ENCODE measurements at regions not wholly inside any gene's neighbourhood (a gene's known extent, or its start where the extent isn't known, plus 50 kb on each side); places are given as distances from the start of the nearest gene placed in this dataset.

DNA sequence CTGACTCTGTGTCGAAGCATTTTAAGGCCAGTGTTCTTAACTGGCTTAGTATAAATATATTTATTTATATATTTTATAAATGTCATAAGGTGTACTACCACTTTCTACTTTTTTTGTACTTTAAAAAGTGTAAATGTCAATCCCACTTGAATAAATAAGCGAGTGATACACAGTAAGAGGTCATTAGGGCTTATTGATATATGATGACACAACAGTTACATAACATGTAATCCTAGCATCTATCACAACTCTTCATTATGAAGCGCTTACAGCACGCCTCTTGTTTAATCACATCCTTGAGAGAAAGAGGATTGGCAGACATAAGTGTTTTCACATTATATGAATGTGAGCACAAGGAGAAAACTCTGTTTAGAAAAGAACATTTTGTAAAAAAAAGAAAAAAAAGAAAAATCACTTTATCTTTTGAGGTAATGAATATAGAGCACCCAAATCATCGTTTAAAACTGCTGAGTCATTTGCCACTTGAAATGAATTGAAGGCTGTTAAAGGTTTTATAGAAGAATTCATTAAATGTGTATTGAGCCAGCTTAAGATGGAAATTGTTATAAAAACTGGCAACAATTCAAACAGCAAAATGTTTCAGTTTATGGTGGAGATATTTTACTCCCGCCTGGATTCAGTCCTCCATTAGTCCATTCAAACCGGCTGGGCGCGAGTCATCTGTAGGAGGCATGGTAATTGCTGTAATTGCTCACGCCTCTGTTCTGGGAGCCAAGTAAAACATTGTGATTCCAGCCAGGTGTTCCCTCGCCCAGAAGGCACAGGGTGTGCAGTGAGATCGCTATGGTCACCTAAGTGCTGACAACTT, 627.3 kb upstream of the KIRREL3 start:
- Histone ChIP-seq H3K9me3 (no peaks in the 10 kb centered on the region), H3K4me1 (no peaks in the 10 kb centered on the region), H3K27me3 (no peaks in the 10 kb centered on the region), H3K36me3 (no peaks in the 10 kb centered on the region), H3K4me3 (no peak overlapping the region), H3K27ac (no peak overlapping the region)
- intact Hi-C loops (cut with DNase I; ENCODE audit: low total_unique reads), result no loop called here
- TF ChIP-seq, protein P1, sequence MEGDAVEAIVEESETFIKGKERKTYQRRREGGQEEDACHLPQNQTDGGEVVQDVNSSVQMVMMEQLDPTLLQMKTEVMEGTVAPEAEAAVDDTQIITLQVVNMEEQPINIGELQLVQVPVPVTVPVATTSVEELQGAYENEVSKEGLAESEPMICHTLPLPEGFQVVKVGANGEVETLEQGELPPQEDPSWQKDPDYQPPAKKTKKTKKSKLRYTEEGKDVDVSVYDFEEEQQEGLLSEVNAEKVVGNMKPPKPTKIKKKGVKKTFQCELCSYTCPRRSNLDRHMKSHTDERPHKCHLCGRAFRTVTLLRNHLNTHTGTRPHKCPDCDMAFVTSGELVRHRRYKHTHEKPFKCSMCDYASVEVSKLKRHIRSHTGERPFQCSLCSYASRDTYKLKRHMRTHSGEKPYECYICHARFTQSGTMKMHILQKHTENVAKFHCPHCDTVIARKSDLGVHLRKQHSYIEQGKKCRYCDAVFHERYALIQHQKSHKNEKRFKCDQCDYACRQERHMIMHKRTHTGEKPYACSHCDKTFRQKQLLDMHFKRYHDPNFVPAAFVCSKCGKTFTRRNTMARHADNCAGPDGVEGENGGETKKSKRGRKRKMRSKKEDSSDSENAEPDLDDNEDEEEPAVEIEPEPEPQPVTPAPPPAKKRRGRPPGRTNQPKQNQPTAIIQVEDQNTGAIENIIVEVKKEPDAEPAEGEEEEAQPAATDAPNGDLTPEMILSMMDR (IDR thresholded peaks at IDR 0.05), result no peak
- no peak for DNase-seq

DNA sequence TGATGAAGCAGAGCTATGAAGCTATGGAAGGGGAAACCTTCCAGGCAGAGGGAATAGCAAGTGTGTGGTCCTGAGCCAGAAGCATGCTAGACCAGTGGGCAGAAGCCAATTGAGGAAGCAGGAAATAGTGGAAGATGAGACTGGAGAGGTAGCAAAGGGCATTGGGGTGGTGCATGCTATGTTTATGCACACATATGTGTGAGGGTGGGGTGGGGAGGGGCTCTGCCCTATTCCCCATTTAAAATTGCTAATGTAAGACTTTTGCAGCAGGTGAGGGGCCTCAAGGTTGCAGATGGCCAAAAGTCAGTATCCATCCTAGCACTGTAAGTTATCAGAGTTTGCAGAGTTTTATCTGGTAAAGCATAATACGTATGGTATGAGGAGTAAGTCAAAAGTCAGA, 626.6 kb upstream of the KIRREL3 start:
- H3K27ac ChIP-seq, result no peak overlapping the region

DNA sequence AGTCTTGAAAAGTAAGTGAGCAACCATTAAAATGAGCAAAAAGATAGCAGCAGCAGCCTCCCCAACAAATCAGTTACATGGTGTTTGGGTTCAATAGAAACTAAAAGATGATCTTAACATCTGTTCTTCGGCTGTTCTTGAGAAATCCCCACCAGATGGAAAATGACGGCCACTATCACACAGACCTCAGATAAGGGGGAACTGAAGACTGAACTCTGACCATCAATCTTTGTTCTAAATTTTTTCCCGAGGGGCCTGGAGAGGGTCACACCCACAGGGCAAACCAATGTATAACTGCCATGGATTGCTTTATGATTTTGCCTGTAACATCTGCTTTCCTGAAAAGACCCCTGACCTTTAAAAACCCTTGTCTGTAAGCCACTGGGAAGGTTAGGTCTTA, 624.8 kb upstream of the KIRREL3 start:
- no peak for DNase-seq
- H3K9me3 ChIP-seq, result no peaks in the 10 kb centered on the region
- TF ChIP-seq, protein P1 (IDR thresholded peaks at IDR 0.05), result no peak
- no peak overlapping the region for H3K27ac ChIP-seq
- no peaks in the 10 kb centered on the region for H3K27me3 ChIP-seq
- H3K4me1 ChIP-seq, result no peaks in the 10 kb centered on the region
- intact Hi-C loops (cut with DNase I; ENCODE audit: low total_unique reads), result no loop called here
- H3K4me3 ChIP-seq, result no peak overlapping the region
- no peaks in the 10 kb centered on the region for H3K36me3 ChIP-seq

More for the DNA sequence above, 626.6 kb upstream of the KIRREL3 start:
- Histone ChIP-seq H3K36me3 (no peaks in the 10 kb centered on the region), H3K9me3 (no peaks in the 10 kb centered on the region), H3K4me3 (no peak overlapping the region), H3K27me3 (no peaks in the 10 kb centered on the region), H3K4me1 (no peaks in the 10 kb centered on the region)
- TF ChIP-seq, protein P1 (IDR thresholded peaks at IDR 0.05), result no peak
- intact Hi-C loops (cut with DNase I; ENCODE audit: low total_unique reads), result no loop called here
- no peak for DNase-seq

DNA sequence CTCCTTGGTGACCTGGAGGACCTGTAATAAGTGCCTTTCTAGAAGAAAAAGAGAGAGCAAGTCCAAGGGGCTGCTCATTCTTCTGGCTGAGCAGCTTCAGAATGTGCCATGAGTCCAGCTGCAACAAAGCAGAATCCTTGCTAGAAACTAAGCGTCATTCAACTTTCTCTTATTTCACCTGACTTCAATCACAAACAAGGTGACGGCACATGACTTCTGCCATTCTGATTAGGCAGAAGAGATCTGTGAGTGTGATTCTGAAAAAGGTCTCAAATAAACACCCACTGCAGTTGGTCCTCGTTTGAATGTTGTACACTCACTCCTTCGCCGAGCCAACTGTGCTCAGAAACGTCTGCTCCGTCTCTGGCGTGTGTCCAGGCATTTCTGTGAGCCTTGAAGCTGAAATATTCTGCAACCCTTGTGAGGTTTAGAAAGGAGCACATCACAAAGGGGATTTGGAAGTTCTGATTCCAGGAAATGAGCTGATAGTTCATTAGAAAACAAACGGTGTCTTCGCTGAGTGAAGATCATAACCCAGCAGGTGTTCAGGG, 623.8 kb upstream of the KIRREL3 start:
- H3K27me3 ChIP-seq, result no peaks in the 10 kb centered on the region
- H3K27ac ChIP-seq, result no peak overlapping the region
- no peak for DNase-seq
- TF ChIP-seq, protein P1 (IDR thresholded peaks at IDR 0.05), result no peak
- H3K9me3 ChIP-seq, result no peaks in the 10 kb centered on the region
- intact Hi-C loops (cut with DNase I; ENCODE audit: low total_unique reads), result no loop called here
- H3K4me1 ChIP-seq, result no peaks in the 10 kb centered on the region
- H3K4me3 ChIP-seq, result no peak overlapping the region
- no peaks in the 10 kb centered on the region for H3K36me3 ChIP-seq

DNA sequence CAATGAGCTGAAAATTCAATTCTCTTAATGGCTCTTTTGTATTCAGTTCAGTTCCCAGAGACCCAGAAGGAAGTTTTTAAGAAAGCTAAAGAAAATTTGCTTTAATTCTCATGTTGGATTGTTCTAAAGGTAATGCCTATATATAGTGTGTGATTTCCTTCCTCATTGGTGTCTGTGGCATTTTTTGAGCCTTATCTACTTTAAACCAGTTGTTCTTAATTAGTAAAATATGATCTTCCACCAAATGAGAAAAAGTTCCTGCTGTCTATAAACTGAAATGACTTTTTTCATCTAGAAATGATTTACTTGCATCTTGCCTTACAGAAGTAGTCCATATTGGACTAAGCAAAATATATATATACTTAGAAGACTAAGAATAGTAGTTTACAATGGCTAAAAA, 622.1 kb upstream of the KIRREL3 start:
- Histone ChIP-seq H3K9me3 (no peaks in the 10 kb centered on the region), H3K27ac (no peak overlapping the region), H3K27me3 (no peaks in the 10 kb centered on the region), H3K36me3 (no peaks in the 10 kb centered on the region), H3K4me1 (no peaks in the 10 kb centered on the region), H3K4me3 (no peak overlapping the region)
- TF ChIP-seq, protein P1 (IDR thresholded peaks at IDR 0.05), result no peak
- DNase-seq, result no peak
- intact Hi-C loops (cut with DNase I; ENCODE audit: low total_unique reads), result no loop called here

Measured in tibial artery (tissue), 4 donors.